NT2/D1 (cell line): ENCODE measurements at regions not wholly inside any gene's neighbourhood (a gene's known extent, or its start where the extent isn't known, plus 50 kb on each side); places are given as distances from the start of the nearest gene placed in this dataset.

Experiments
- DNase-seq: peaks from one replicate; pipeline ENCODE4 v3.0.0-alpha.2; 2011; ENCODE audit warnings: low read depth, low spot score
- H3K27me3 ChIP-seq: 2 replicates; pipeline ENCODE4 v1.6.0; 2011; ENCODE audit warnings: mild to moderate bottlenecking; ENCODE audit not compliant: insufficient read length, insufficient read depth
- H3K36me3 ChIP-seq: 2 replicates; pipeline ENCODE4 v1.6.1; 2011; ENCODE audit warnings: mild to moderate bottlenecking, low read length, mixed read lengths; ENCODE audit not compliant: insufficient read depth, insufficient read length
- H3K4me1 ChIP-seq: 2 replicates; pipeline ENCODE4 v1.5.1; 2011; ENCODE audit not compliant: insufficient read depth, insufficient read length
- H3K4me3 ChIP-seq: 2 replicates; pipeline ENCODE4 v1.5.1; 2011; ENCODE audit warnings: low read depth; ENCODE audit not compliant: insufficient read length
- H3K9ac ChIP-seq: 2 replicates; pipeline ENCODE4 v1.6.0; 2011; ENCODE audit warnings: low read depth; ENCODE audit not compliant: insufficient read length
- H3K9me3 ChIP-seq: 2 replicates; pipeline ENCODE4 v1.5.1; 2011; ENCODE audit warnings: mild to moderate bottlenecking, low read length; ENCODE audit not compliant: insufficient read depth
- SUZ12 ChIP-seq: IDR thresholded peaks from 2 replicates; pipeline ENCODE4 v1.6.1; 2011; ENCODE audit not compliant: insufficient read length, insufficient read depth; ENCODE audit errors: extremely low read depth
- YY1 ChIP-seq: IDR thresholded peaks from 2 replicates; pipeline ENCODE4 v1.6.1; 2011; ENCODE audit not compliant: insufficient read length, insufficient read depth
- ZNF274 ChIP-seq: IDR thresholded peaks from 2 replicates; pipeline ENCODE4 v1.6.1; 2011; ENCODE audit warnings: mild to moderate bottlenecking, low read depth, low read length

DNA sequence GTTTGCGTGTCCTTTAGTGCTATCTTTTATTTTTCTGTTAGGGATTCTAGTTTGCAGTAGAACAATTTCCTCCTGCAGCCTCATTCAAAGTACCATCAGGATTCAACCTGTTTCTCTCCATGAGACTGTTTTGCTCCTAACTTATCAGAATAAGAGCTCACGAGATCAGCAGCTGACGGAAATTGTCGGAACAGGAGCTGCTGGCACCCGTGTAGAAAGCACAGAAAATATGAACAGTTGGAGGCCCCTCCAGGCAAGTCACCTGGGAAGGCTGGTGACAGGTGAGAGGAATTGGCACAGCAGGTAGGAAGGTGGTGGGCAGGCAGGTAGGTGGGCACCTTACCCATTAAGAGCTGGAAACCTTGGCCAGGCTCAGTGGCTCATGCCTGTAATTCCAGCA, 368.6 kb downstream of the CDH26 start:
- Histone ChIP-seq H3K9ac (no peak overlapping the region), H3K9me3 (no peaks in the 10 kb centered on the region), H3K4me1 (no peaks in the 10 kb centered on the region), H3K36me3 (no peaks in the 10 kb centered on the region), H3K4me3 (no peak overlapping the region), H3K27me3 (peaks cover 37% of the 10 kb centered on the region)
- no peak for DNase-seq
- TF ChIP-seq ZNF274 (no peak), YY1 (no peak), SUZ12 (no peak)

DNA sequence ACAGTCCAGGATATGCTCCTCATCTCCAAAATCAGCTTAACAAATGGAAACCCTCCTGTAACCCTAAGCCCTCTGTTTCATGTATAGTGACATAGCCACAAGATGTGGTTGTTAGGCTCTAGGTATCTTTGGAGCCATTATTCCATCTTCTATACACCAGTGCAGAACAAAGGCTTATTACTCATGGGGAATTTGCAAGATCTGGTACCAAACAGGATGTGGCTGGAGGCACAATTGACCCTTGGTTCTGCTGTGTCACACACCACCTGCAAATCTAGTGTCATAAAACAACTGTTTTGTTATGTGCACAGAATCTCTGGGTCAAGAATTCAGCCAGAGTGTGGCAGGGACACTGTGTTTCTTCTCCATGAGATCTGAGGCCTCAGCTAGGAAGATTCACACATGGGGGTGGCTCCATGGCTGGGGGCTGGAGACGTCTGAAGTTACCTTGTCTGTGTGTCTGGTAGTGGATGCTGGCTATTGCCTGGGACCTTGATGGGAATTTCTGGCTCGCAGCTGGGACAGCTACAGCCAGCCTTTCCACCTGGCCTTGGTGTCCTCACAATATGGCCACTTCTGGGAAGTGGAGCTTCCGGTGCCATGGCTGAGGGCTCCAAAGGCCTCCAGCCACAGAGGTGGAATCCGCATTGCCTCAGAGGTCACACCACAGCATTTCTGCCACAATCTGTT, 369.9 kb downstream of the CDH26 start:
- no peak overlapping the region for H3K4me3 ChIP-seq
- no peaks in the 10 kb centered on the region for H3K4me1 ChIP-seq
- DNase-seq, result no peak
- H3K9me3 ChIP-seq, result no peaks in the 10 kb centered on the region
- no peak overlapping the region for H3K9ac ChIP-seq
- H3K27me3 ChIP-seq, result peaks cover 36% of the 10 kb centered on the region
- TF ChIP-seq ZNF274 (no peak), YY1 (no peak)
- no peaks in the 10 kb centered on the region for H3K36me3 ChIP-seq

DNA sequence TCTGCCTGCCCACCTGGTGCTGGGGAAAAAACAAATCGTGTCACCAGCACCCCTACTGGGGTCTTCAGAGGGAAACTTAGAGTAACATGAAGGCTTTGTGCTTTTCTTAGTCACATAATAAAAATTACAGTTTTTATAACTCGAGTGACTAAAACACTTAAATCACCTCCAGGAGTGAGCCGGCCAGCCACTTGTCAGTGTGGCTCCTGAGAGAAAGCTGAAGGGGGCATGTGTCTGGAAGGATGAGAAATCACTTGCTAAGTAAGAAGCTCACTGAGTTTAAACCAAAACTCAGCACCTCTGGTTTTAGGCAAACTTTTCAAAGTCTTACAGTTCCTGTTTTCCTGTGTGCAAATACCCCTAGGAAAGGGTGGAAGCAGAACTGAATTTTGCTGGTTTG, 372.2 kb downstream of the CDH26 start:
- no peaks in the 10 kb centered on the region for H3K36me3 ChIP-seq
- H3K9me3 ChIP-seq, result no peaks in the 10 kb centered on the region
- H3K9ac ChIP-seq, result no peak overlapping the region
- no peak overlapping the region for H3K4me3 ChIP-seq
- TF ChIP-seq ZNF274 (no peak), SUZ12 (no peak), YY1 (no peak)
- H3K4me1 ChIP-seq, result no peaks in the 10 kb centered on the region
- peaks cover 49% of the 10 kb centered on the region for H3K27me3 ChIP-seq
- no peak for DNase-seq

DNA sequence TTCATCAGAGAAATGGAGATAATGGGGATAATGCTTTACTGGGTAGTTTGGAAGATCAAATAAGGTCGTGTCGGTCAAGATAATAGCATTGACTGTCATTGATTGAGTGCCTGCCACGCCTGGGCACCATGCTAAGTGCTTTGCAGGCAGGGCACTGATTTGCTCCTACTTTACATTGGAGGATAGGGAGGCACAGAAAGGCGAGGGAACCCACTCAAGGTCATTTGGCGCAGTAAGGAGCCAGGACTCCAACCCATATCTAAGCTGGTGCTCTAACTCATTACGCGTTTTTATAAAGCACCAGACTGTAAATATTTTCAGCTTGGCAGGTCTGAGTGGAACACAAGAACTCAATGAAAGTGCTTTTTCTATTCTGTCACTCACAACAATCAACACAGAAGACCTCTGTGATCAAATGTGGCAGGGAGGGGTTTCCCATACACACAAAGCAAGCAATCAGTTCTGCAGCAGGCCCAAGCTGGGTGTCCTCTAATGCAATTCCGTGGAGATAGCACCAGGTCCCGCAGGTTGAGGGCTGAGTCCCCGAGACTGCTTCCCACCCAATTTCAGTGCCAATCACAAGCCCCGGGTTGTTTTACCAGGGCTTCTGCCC, 373.6 kb downstream of the CDH26 start:
- H3K9ac ChIP-seq, result no peak overlapping the region
- no peak for DNase-seq
- H3K4me1 ChIP-seq, result no peaks in the 10 kb centered on the region
- H3K4me3 ChIP-seq, result no peak overlapping the region
- no peaks in the 10 kb centered on the region for H3K9me3 ChIP-seq
- no peaks in the 10 kb centered on the region for H3K36me3 ChIP-seq
- TF ChIP-seq ZNF274, result no peak
- TF ChIP-seq YY1, result no peak
- no peak for TF ChIP-seq SUZ12
- H3K27me3 ChIP-seq, result peaks cover 43% of the 10 kb centered on the region

DNA sequence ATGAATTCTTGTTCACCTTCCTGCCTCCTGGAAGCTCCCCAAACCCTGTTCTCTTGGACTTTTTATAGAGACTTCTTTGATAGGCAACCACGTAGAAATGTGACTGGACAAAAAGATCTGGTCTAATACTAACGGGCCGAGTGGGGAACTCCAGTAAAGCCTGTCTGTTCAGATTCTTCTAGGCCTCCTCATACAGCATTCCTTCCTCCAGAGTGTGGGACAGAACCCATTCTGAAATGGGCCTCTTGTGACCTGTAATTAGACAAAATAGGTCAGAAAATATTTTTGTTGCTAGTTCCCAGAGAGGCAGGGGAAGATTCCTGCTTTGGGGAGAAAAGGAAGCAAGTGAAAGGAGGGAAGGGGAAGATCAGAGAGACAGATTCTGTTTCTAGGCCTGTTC, 374.3 kb downstream of the CDH26 start:
- DNase-seq, result no peak
- Histone ChIP-seq H3K9me3 (no peaks in the 10 kb centered on the region), H3K36me3 (no peaks in the 10 kb centered on the region), H3K4me1 (no peaks in the 10 kb centered on the region), H3K9ac (no peak overlapping the region), H3K4me3 (no peak overlapping the region), H3K27me3 (peaks cover 46% of the 10 kb centered on the region)
- TF ChIP-seq SUZ12, result no peak
- no peak for TF ChIP-seq ZNF274
- TF ChIP-seq YY1, result no peak

DNA sequence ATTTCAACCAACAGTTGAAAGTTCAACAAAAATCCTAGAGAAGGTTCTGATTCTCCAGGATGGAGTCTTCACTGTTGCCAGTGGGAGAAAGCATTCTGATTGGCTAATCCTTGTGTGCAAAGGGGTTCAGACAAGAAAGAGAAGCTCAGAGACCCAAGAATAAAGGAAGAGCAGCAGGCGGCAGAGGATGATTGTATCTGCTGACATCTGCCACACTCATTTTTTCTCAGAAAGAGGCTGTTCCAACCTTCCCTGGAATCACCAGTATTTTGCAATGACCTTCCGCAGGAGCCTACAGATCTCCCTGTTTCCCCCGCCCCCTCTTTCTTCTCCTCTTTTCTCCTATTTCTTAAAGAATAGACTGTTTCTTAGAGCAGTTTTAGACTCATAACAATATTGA, 376.7 kb downstream of the CDH26 start:
- Histone ChIP-seq H3K27me3 (peaks cover 53% of the 10 kb centered on the region), H3K4me1 (no peaks in the 10 kb centered on the region), H3K9me3 (peaks cover 2% of the 10 kb centered on the region; the same call in 1 of the 2 replicates), H3K9ac (no peak overlapping the region), H3K4me3 (no peak overlapping the region), H3K36me3 (no peaks in the 10 kb centered on the region)
- DNase-seq, result no peak
- TF ChIP-seq ZNF274 (no peak), SUZ12 (no peak), YY1 (no peak)

DNA sequence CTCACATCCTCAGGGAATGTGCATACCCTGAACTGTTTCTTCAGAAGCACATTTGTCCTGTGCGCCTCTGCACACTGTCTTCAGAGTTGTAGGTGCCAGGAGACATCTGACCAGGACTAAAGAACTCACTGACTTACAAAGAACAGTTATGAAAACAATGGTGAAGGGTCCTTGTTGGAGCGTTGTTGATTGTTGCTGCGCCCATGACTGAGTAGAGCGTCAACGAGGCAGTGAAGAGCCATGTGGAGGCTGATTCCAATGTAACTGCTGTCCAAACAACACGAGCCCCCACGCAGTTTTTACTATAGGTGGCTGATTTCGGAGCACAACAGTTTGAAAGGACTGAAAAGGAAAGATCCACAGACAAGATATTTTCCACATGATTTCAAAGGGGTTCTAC, 380.3 kb downstream of the CDH26 start:
- H3K36me3 ChIP-seq, result no peaks in the 10 kb centered on the region
- H3K4me1 ChIP-seq, result no peaks in the 10 kb centered on the region
- H3K9ac ChIP-seq, result no peak overlapping the region
- TF ChIP-seq YY1 (no peak), ZNF274 (no peak), SUZ12 (no peak)
- H3K4me3 ChIP-seq, result no peak overlapping the region
- no peak for DNase-seq
- peaks cover 54% of the 10 kb centered on the region for H3K27me3 ChIP-seq
- peaks cover 15% of the 10 kb centered on the region; the same call in 1 of the 2 replicates for H3K9me3 ChIP-seq
